ENCODE measurements at regions not wholly inside any gene's neighbourhood (a gene's known extent, or its start where the extent isn't known, plus 50 kb on each side); places are given as distances from the start of the nearest gene placed in this dataset.

DNA sequence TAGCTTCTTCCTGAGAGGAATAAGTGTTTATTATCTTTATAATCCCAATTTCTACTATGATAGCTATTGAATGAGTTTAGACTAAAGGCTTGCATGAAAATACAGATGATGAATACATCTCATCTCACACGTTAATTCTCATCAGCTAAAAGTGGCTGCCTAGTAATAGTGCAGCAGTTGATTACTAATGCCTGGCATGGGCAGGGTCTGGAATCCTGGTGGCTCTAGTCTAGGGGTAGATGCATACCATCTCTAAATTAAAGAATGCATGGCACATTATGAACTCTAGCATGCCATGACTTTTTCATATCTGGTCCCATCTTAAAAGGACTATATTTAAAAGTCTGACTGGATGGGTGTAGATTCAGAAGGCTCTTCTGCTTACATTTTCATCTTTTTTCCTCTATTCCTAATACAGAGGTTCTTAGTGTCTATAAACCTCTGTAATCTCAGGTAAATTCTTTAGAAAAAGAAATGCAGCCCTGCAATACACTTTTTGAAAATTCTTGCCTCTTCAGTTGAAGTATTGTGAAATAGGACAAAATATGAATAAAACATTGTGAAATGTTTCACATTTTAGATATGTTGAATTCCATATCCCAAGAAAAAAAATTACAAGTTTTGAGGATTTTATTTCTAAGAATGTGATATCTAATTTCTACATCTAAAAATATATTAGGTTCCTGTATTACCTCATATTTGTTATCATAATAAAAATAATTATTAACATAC is 187.6 kb downstream of the C11orf87 start:
- POLR2A ChIA-PET, result no interaction called here
- CTCF ChIA-PET, result no interaction called here
- TF ChIP-seq FOXM1 (IDR thresholded peaks at IDR 0.05; ENCODE audit: borderline replicate concordance) (no peak), CTBP1 (IDR thresholded peaks at IDR 0.05; ENCODE audit: borderline replicate concordance) (no peak), BHLHE40 (IDR thresholded peaks at IDR 0.05; ENCODE audit: borderline replicate concordance) (no peak), ZNF384 (IDR thresholded peaks at IDR 0.05) (no peak), ARNT (IDR thresholded peaks at IDR 0.05) (no peak), SUZ12 (IDR thresholded peaks at IDR 0.05) (no peak), TARDBP (IDR thresholded peaks at IDR 0.05) (no peak), ELF4 (IDR thresholded peaks at IDR 0.05) (no peak), LEF1 (IDR thresholded peaks at IDR 0.05; ENCODE audit: borderline replicate concordance) (no peak), L3MBTL2 (conservative IDR thresholded peaks at IDR 0.05) (no peak), HDGF (IDR thresholded peaks at IDR 0.05; ENCODE audit: borderline replicate concordance) (no peak), FOXA1 (IDR thresholded peaks at IDR 0.05) (no peak), SP1 (IDR thresholded peaks at IDR 0.05) (no peak), FOXK2 (IDR thresholded peaks at IDR 0.05) (no peak)
- TF ChIP-seq, protein P1, sequence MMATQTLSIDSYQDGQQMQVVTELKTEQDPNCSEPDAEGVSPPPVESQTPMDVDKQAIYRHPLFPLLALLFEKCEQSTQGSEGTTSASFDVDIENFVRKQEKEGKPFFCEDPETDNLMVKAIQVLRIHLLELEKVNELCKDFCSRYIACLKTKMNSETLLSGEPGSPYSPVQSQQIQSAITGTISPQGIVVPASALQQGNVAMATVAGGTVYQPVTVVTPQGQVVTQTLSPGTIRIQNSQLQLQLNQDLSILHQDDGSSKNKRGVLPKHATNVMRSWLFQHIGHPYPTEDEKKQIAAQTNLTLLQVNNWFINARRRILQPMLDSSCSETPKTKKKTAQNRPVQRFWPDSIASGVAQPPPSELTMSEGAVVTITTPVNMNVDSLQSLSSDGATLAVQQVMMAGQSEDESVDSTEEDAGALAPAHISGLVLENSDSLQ (IDR thresholded peaks at IDR 0.05), result no peak

DNA sequence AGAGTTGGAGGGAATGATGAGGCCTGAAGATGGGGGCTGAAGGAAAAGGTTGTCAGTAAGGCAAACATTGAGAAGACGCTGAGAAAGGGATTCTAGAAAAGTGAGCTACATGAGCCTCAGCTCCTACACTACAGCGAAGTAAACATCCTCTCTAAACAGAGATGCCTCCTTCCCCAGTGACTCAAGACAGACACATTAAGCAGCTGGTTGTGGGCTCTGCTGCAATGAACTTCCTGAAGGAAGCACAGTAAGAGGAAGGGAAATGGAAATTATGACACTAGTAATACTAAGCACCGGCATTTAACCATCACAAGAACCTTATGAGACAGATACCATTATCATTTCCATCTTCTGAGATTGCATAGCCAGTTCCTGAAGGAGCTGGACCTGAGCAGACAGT is 190.5 kb downstream of the C11orf87 start:
- ChIA-PET CTCF (no interaction called here), POLR2A (no interaction called here)
- no peak for DNase-seq (ENCODE audit: extremely low spot score)
- TF ChIP-seq L3MBTL2 (conservative IDR thresholded peaks at IDR 0.05), result no peak
- no peak for TF ChIP-seq ZNF384 (IDR thresholded peaks at IDR 0.05)
- TF ChIP-seq TARDBP (IDR thresholded peaks at IDR 0.05), result no peak
- TF ChIP-seq ARNT (IDR thresholded peaks at IDR 0.05), result no peak
- TF ChIP-seq, protein P1 (IDR thresholded peaks at IDR 0.05), result no peak
- TF ChIP-seq LEF1 (IDR thresholded peaks at IDR 0.05; ENCODE audit: borderline replicate concordance), result no peak
- no peak for TF ChIP-seq CTBP1 (IDR thresholded peaks at IDR 0.05; ENCODE audit: borderline replicate concordance)
- TF ChIP-seq SUZ12 (IDR thresholded peaks at IDR 0.05), result no peak
- no peak for TF ChIP-seq NFRKB (IDR thresholded peaks at IDR 0.05)
- TF ChIP-seq FOXK2 (IDR thresholded peaks at IDR 0.05), result no peak
- TF ChIP-seq FOXA1 (IDR thresholded peaks at IDR 0.05), result no peak
- no peak for TF ChIP-seq HDGF (IDR thresholded peaks at IDR 0.05; ENCODE audit: borderline replicate concordance)
- TF ChIP-seq SP1 (IDR thresholded peaks at IDR 0.05), result no peak
- no peak for TF ChIP-seq ELF4 (IDR thresholded peaks at IDR 0.05)
- no peak for TF ChIP-seq FOXM1 (IDR thresholded peaks at IDR 0.05; ENCODE audit: borderline replicate concordance)

More for the DNA sequence above, 187.6 kb downstream of the C11orf87 start:
- DNase-seq (ENCODE audit: extremely low spot score), result no peak

DNA sequence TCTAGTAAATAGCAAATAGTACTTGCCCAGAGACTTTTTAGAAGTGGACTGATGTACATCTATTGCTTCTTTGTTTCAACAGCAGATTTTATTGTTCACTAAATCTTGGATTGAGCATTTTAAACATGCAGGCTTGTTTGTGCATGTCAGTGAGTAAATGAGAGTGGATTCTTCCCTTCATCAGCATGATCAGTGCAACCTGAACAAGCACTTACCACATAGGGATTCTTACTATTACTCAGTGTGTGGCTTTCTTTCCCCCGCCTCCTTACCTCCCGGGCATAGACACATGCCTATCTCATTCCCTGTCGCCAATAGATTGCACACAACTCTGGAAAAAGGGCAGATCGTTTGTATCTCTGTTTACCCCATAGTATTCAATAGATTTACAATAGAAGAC is 197.5 kb downstream of the C11orf87 start:
- no peak for DNase-seq (ENCODE audit: extremely low spot score)
- CTCF ChIA-PET, result no interaction called here
- no peak for TF ChIP-seq ARNT (IDR thresholded peaks at IDR 0.05)
- TF ChIP-seq FOXA1 (IDR thresholded peaks at IDR 0.05), result no peak
- TF ChIP-seq LEF1 (IDR thresholded peaks at IDR 0.05; ENCODE audit: borderline replicate concordance), result no peak
- TF ChIP-seq ZNF384 (IDR thresholded peaks at IDR 0.05), result no peak
- TF ChIP-seq ELF4 (IDR thresholded peaks at IDR 0.05), result no peak
- TF ChIP-seq CTBP1 (IDR thresholded peaks at IDR 0.05; ENCODE audit: borderline replicate concordance), result no peak
- TF ChIP-seq NFRKB (IDR thresholded peaks at IDR 0.05), result no peak
- no peak for TF ChIP-seq SUZ12 (IDR thresholded peaks at IDR 0.05)
- no peak for TF ChIP-seq SP1 (IDR thresholded peaks at IDR 0.05)
- no peak for TF ChIP-seq FOXK2 (IDR thresholded peaks at IDR 0.05)
- no peak for TF ChIP-seq BHLHE40 (IDR thresholded peaks at IDR 0.05; ENCODE audit: borderline replicate concordance)
- TF ChIP-seq, protein P1 (IDR thresholded peaks at IDR 0.05), result no peak
- TF ChIP-seq FOXM1 (IDR thresholded peaks at IDR 0.05; ENCODE audit: borderline replicate concordance), result no peak
- no peak for TF ChIP-seq TARDBP (IDR thresholded peaks at IDR 0.05)
- POLR2A ChIA-PET, result no interaction called here

DNA sequence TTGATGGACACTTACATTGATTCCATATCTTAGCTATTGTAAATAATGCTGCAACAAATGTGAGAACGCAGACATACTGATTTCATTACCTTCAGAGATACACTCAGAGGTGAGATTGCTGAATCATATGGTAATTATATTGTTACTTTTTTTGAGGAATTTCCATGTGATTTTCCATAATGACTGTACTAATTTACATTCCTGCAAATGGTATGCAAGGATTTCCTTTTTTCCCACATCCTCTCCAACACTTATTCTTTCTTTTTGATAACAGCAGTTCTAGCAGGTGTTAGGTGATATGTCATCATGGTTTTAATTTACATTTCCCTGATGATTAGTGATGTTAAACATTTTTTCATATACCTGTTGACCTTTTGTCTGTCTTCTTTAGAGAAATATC is 207.7 kb downstream of the C11orf87 start:
- TF ChIP-seq ELF4 (IDR thresholded peaks at IDR 0.05) (no peak), FOXK2 (IDR thresholded peaks at IDR 0.05) (no peak), TARDBP (IDR thresholded peaks at IDR 0.05) (no peak), HDGF (IDR thresholded peaks at IDR 0.05; ENCODE audit: borderline replicate concordance) (no peak), LEF1 (IDR thresholded peaks at IDR 0.05; ENCODE audit: borderline replicate concordance) (no peak), BHLHE40 (IDR thresholded peaks at IDR 0.05; ENCODE audit: borderline replicate concordance) (no peak), CTBP1 (IDR thresholded peaks at IDR 0.05; ENCODE audit: borderline replicate concordance) (no peak), NFRKB (IDR thresholded peaks at IDR 0.05) (no peak), FOXM1 (IDR thresholded peaks at IDR 0.05; ENCODE audit: borderline replicate concordance) (no peak), SUZ12 (IDR thresholded peaks at IDR 0.05) (no peak), ARNT (IDR thresholded peaks at IDR 0.05) (no peak), ZNF384 (IDR thresholded peaks at IDR 0.05) (no peak), L3MBTL2 (conservative IDR thresholded peaks at IDR 0.05) (no peak), SP1 (IDR thresholded peaks at IDR 0.05) (no peak), FOXA1 (IDR thresholded peaks at IDR 0.05) (no peak)
- TF ChIP-seq, protein P1 (IDR thresholded peaks at IDR 0.05), result no peak
- CTCF ChIA-PET, result no interaction called here
- POLR2A ChIA-PET, result no interaction called here
- no peak for DNase-seq (ENCODE audit: extremely low spot score)

DNA sequence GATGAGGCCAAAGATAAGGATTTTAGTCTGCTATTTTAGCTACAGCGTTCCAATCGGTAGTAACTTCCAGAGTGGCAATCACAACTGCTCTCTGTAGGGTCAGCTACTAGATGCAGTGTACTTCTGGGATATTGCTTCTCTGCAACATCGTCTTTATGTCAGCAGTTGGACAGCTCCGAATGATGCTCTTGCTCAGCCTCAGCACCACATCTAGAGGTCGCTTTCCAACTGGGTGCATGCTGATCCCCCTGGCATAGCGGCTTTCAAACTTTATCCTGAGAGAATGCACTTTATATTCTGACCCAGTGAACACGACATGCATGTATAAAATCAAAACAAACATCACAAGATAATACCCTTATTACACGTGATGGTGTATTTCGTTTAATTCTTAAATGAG is 219.6 kb downstream of the C11orf87 start:
- ChIA-PET CTCF (no interaction called here), POLR2A (no interaction called here)
- TF ChIP-seq ZNF384 (IDR thresholded peaks at IDR 0.05), result no peak
- no peak for TF ChIP-seq NFRKB (IDR thresholded peaks at IDR 0.05)
- TF ChIP-seq ELF4 (IDR thresholded peaks at IDR 0.05), result no peak
- TF ChIP-seq, protein P1 (IDR thresholded peaks at IDR 0.05), result no peak
- no peak for TF ChIP-seq SP1 (IDR thresholded peaks at IDR 0.05)
- no peak for TF ChIP-seq BHLHE40 (IDR thresholded peaks at IDR 0.05; ENCODE audit: borderline replicate concordance)
- no peak for TF ChIP-seq CTBP1 (IDR thresholded peaks at IDR 0.05; ENCODE audit: borderline replicate concordance)
- no peak for TF ChIP-seq L3MBTL2 (conservative IDR thresholded peaks at IDR 0.05)
- no peak for TF ChIP-seq FOXM1 (IDR thresholded peaks at IDR 0.05; ENCODE audit: borderline replicate concordance)
- TF ChIP-seq HDGF (IDR thresholded peaks at IDR 0.05; ENCODE audit: borderline replicate concordance), result no peak
- TF ChIP-seq FOXA1 (IDR thresholded peaks at IDR 0.05), result no peak
- TF ChIP-seq TARDBP (IDR thresholded peaks at IDR 0.05), result no peak
- TF ChIP-seq ARNT (IDR thresholded peaks at IDR 0.05), result no peak
- DNase-seq (ENCODE audit: extremely low spot score), result peak; percentile 38
